ENCODE measurements at regions not wholly inside any gene's neighbourhood (a gene's known extent, or its start where the extent isn't known, plus 50 kb on each side); places are given as distances from the start of the nearest gene placed in this dataset.
A peak's percentile ranks its signal among the peaks of the same experiment; 100 is the strongest.

GRCh38 chr1:67563684-67564083 lies 121.3 kb upstream of the GADD45A start:
- intact Hi-C loops (cut with micrococcal nuclease; ENCODE audit: unreplicated experiment) (loop anchor here (5.0 kb wide), 1 partner anchor 84 kb away; no protein-coding TSS in a partner anchor), in situ Hi-C loops (cut with HindIII; ENCODE audit: low pct_unique_long_range_greater_than_20kb, low sequenced_read_pairs) (no loop called here)
- Histone ChIP-seq H3K9me3 (ENCODE audit: control insufficient read depth, insufficient read depth, low read depth, low read length) (no peaks in the 10 kb centered on the region), H3K27me3 (ENCODE audit: control insufficient read depth, insufficient read depth, low read length) (no peaks in the 10 kb centered on the region), H3K36me3 (ENCODE audit: control insufficient read depth, insufficient read depth, low read length) (no peaks in the 10 kb centered on the region), H3K4me3 (ENCODE audit: low read depth in 2 of 2, low read length in 2 of 2) (no peak overlapping the region), H3K4me1 (ENCODE audit: control insufficient read depth, insufficient read depth, low read length) (peaks cover 35% of the 10 kb centered on the region), H3K27ac (ENCODE audit: low read length) (peak overlapping the region; percentile 83)
- ATAC-seq: no peak
- no peak for DNase-seq (ENCODE audit: low read depth, low spot score)
- ChIA-PET CTCF (no interaction called here), POLR2A (no interaction called here)
- TF ChIP-seq SIN3A (IDR thresholded peaks at IDR 0.05; ENCODE audit: borderline replicate concordance, insufficient read depth, low read depth, low read length): no peak
- no peak for TF ChIP-seq REST (IDR thresholded peaks at IDR 0.05; ENCODE audit: insufficient read depth in 1 of 2, low read depth in 2 of 2, low read length in 1 of 2)
- BruUV-seq (replicated peaks): no TSS peak

GRCh38 chr1:67564193-67564592 lies 120.8 kb upstream of the GADD45A start:
- POLR2A ChIA-PET: no interaction called here
- no peak for DNase-seq (ENCODE audit: low read depth, low spot score)

More at GRCh38 chr1:67564193-67564592, 120.8 kb upstream of the GADD45A start:
- no peaks in the 10 kb centered on the region for H3K36me3 ChIP-seq (ENCODE audit: control insufficient read depth, insufficient read depth, low read length)
- TF ChIP-seq CTCF (IDR thresholded peaks at IDR 0.05) (no peak), REST (IDR thresholded peaks at IDR 0.05; ENCODE audit: insufficient read depth in 1 of 2, low read depth in 2 of 2, low read length in 1 of 2) (no peak), POLR2AphosphoS5 (IDR thresholded peaks at IDR 0.05; ENCODE audit: low read depth, low read length) (no peak), TCF7L2 (IDR thresholded peaks at IDR 0.05; ENCODE audit: low read depth, low read length) (no peak), SIN3A (IDR thresholded peaks at IDR 0.05; ENCODE audit: borderline replicate concordance, insufficient read depth, low read depth, low read length) (no peak)
- no peaks in the 10 kb centered on the region for H3K27me3 ChIP-seq (ENCODE audit: control insufficient read depth, insufficient read depth, low read length)
- H3K4me3 ChIP-seq (ENCODE audit: low read depth in 2 of 2, low read length in 2 of 2): no peak overlapping the region
- no TSS peak for BruUV-seq (replicated peaks)
- in situ Hi-C loops (cut with HindIII; ENCODE audit: low pct_unique_long_range_greater_than_20kb, low sequenced_read_pairs) (no loop called here), intact Hi-C loops (cut with micrococcal nuclease; ENCODE audit: unreplicated experiment) (loop anchor here (5.0 kb wide), 1 partner anchor 83 kb away; no protein-coding TSS in a partner anchor)
- no peak for ATAC-seq
- peaks cover 30% of the 10 kb centered on the region for H3K4me1 ChIP-seq (ENCODE audit: control insufficient read depth, insufficient read depth, low read length)
- H3K27ac ChIP-seq (ENCODE audit: low read length): peak overlapping the region; percentile 83
- CTCF ChIA-PET: no interaction called here
- H3K9me3 ChIP-seq (ENCODE audit: control insufficient read depth, insufficient read depth, low read depth, low read length): no peaks in the 10 kb centered on the region
